SU-DHL-6 (cell line): ENCODE measurements at regions not wholly inside any gene's neighbourhood (a gene's known extent, or its start where the extent isn't known, plus 50 kb on each side); places are given as distances from the start of the nearest gene placed in this dataset.
"Not testable (repeated sequence)": the region's sequence is repeated elsewhere in the genome, so short reads cannot be mapped to it uniquely, and the experiment has no call there.

Experiments used
- H2AFZ ChIP-seq: fragments of 200-600 bp; sonication (generic); 2 replicates; pipeline ENCODE4 v1.6.1; 2014; ENCODE audit warnings: low read depth, mild to moderate bottlenecking, moderate library complexity, mixed read lengths, antibody characterized with exemption, low read length; ENCODE audit not compliant: severe bottlenecking
- H3F3A ChIP-seq: fragments of 200-600 bp; shearing (Covaris generic); 2 replicates; pipeline ENCODE4 v1.6.0; 2016; ENCODE audit warnings: antibody characterized with exemption, mild to moderate bottlenecking; ENCODE audit not compliant: insufficient read depth
- H3K27ac ChIP-seq: fragments of 200-600 bp; sonication (generic); 2 replicates; pipeline ENCODE4 v1.5.1; 2016; ENCODE audit warnings: low read depth, mild to moderate bottlenecking, low read length, moderate library complexity, mixed read lengths
- H3K27me3 ChIP-seq: fragments of 200-600 bp; sonication (generic), shearing (Covaris generic); 2 replicates; pipeline ENCODE4 v1.6.0; 2014; ENCODE audit warnings: mild to moderate bottlenecking, low read length
- H3K36me3 ChIP-seq: fragments of 200-600 bp; sonication (generic); 2 replicates; pipeline ENCODE4 v1.6.1; 2014; ENCODE audit warnings: mild to moderate bottlenecking, low read length, mixed read lengths
- H3K4me2 ChIP-seq: fragments of 300-600, 200-600 bp; shearing (Covaris generic), sonication (generic); 2 replicates; pipeline ENCODE4 v1.6.0; 2014; ENCODE audit warnings: low read length, low read depth, mild to moderate bottlenecking; ENCODE audit not compliant: poor library complexity, severe bottlenecking
- H3K4me3 ChIP-seq: fragments of 200-600 bp; sonication (generic); 2 replicates; pipeline ENCODE4 v1.5.1; 2014; ENCODE audit warnings: antibody characterized with exemption, low read length, mild to moderate bottlenecking, mixed read lengths; ENCODE audit not compliant: insufficient read depth, poor library complexity, severe bottlenecking
- H3K79me2 ChIP-seq: fragments of 200-600 bp; sonication (generic); 2 replicates; pipeline ENCODE4 v1.6.1; 2014; ENCODE audit warnings: mild to moderate bottlenecking, low read length, moderate library complexity; ENCODE audit not compliant: insufficient read depth
- H3K9ac ChIP-seq: fragments of 200-600 bp; sonication (generic); 2 replicates; pipeline ENCODE4 v1.7.0; 2014; ENCODE audit warnings: mild to moderate bottlenecking, low read length
- H3K9me2 ChIP-seq: fragments of 200-600 bp; sonication (generic); replicated peaks from 2 replicates; pipeline ENCODE4 v1.6.1; 2014; ENCODE audit warnings: low read length; ENCODE audit not compliant: insufficient read depth
- H3K9me3 ChIP-seq: fragments of 200-600 bp; sonication (generic); 2 replicates; pipeline ENCODE4 v1.6.1; 2014; ENCODE audit warnings: low read length, mixed read lengths; ENCODE audit not compliant: insufficient read depth
- H4K20me1 ChIP-seq: fragments of 200-600 bp; sonication (generic); 2 replicates; pipeline ENCODE4 v1.6.1; 2014; ENCODE audit warnings: low read depth, mild to moderate bottlenecking, antibody characterized with exemption, low read length, moderate library complexity, mixed read lengths
- EZH2phosphoT487 ChIP-seq: fragments of 200-600 bp; sonication (generic), shearing (Covaris generic); conservative IDR thresholded peaks from 2 replicates; pipeline ENCODE4 v1.6.1; 2018; ENCODE audit warnings: mild to moderate bottlenecking, antibody characterized with exemption, low read length, moderate library complexity, mixed read lengths
- TF ChIP-seq, protein P1 (sequence below): fragments of 200-600 bp; sonication (generic); IDR thresholded peaks from one replicate; pipeline ENCODE4 v1.5.1; 2017; ENCODE audit warnings: antibody characterized with exemption, mild to moderate bottlenecking, low read length, moderate library complexity; ENCODE audit not compliant: insufficient read depth, poor library complexity, severe bottlenecking

DNA sequence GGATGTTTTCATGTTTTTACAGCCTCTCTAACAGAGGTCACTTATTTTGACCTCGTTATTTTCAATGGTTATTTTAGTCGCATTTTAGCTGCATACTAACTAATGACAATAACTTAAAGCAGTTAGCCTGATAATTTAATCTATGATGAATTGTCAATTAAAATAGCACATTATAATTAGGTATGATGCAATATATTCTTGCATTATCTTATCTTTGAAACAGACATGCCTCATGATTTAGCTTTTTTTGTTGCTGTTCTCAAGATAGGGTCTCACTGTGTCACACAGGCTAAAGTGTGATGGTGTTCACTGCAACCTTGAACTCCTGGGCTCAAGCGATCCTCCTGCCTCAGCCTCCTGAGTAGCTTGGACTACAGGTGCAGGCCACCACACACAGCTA lies 126.4 kb downstream of the KBTBD2 start:
- Histone ChIP-seq H3K4me2 (no peak overlapping the region), H3K9ac (no peak overlapping the region), H3K4me3 (no peak overlapping the region), H4K20me1 (no peaks in the 10 kb centered on the region), H3K27me3 (no peaks in the 10 kb centered on the region), H2AFZ (no peak overlapping the region), H3K36me3 (no peaks in the 10 kb centered on the region), H3K9me3 (no peaks in the 10 kb centered on the region), H3K27ac (no peak overlapping the region), H3F3A (no peaks in the 10 kb centered on the region), H3K79me2 (no peaks in the 10 kb centered on the region), H3K9me2 (no peaks in the 10 kb centered on the region)
- TF ChIP-seq, protein P1, sequence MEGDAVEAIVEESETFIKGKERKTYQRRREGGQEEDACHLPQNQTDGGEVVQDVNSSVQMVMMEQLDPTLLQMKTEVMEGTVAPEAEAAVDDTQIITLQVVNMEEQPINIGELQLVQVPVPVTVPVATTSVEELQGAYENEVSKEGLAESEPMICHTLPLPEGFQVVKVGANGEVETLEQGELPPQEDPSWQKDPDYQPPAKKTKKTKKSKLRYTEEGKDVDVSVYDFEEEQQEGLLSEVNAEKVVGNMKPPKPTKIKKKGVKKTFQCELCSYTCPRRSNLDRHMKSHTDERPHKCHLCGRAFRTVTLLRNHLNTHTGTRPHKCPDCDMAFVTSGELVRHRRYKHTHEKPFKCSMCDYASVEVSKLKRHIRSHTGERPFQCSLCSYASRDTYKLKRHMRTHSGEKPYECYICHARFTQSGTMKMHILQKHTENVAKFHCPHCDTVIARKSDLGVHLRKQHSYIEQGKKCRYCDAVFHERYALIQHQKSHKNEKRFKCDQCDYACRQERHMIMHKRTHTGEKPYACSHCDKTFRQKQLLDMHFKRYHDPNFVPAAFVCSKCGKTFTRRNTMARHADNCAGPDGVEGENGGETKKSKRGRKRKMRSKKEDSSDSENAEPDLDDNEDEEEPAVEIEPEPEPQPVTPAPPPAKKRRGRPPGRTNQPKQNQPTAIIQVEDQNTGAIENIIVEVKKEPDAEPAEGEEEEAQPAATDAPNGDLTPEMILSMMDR: no peak
- no peak for TF ChIP-seq EZH2phosphoT487

DNA sequence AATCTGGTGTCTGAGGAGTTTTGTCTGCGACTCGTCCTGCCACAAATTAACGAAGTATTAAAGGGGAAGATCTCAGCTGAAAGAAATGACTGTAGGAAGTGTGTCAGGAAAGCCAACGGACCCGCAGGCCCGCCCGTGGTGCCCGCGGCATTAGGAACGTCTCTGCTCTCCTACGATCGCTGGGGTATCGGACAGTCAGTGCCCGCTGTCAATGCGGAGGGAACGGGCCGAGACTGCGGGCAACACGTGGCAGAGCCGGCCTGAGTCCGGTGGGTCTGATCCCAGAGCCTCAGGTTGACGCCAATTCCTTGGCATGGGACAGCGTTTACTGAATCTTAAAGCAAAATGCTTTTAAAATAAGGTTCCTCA lies 128.7 kb downstream of the KBTBD2 start:
- Histone ChIP-seq H3K9me2 (no peaks in the 10 kb centered on the region), H2AFZ (no peak overlapping the region), H3K27ac (no peak overlapping the region), H3K9me3 (no peaks in the 10 kb centered on the region), H3K36me3 (no peaks in the 10 kb centered on the region), H3K9ac (no peak overlapping the region), H3K4me2 (no peak overlapping the region), H4K20me1 (no peaks in the 10 kb centered on the region), H3K79me2 (no peaks in the 10 kb centered on the region), H3F3A (no peaks in the 10 kb centered on the region), H3K4me3 (no peak overlapping the region), H3K27me3 (no peaks in the 10 kb centered on the region)
- TF ChIP-seq EZH2phosphoT487: no peak
- TF ChIP-seq, protein P1: no peak

DNA sequence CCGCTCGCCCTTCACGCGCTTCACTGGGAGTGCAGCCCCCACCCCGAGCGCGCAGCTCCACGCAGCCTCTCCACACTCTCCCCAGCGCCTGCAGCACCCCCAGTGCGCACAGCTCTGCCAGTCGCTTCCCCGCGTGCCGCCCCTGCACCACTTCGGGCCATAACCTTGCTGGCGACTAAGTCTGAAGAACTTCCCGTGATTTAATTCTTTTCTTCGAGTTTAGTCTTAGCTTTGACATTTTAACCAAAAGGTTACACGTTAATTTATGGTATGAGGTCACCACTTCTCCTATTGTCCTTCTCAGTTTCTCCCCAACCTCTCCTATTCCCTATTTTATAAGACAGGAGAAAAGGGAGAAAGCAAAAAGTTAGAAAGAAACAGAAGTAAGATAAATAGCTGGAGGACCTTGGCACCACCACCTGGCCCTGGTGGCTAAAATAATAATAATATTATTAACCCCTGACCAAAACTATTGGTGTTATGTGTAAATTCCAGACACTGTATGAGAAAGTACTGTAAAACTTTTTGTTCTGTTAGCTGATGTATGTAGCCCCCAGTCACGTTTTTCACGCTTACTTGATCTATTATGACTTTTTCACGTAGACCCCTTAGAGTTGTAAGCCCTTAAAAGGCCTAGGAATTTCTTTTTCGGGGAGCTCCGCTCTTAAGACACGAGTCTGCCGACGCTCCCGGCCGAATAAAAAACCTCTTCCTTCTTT lies 129.2 kb downstream of the KBTBD2 start:
- not testable (repeated sequence) for H3K9ac ChIP-seq, H3K36me3 ChIP-seq, H3K9me3 ChIP-seq, H3K4me2 ChIP-seq, H3K79me2 ChIP-seq, H3K4me3 ChIP-seq, H4K20me1 ChIP-seq, H3K27ac ChIP-seq, H3K9me2 ChIP-seq, H3F3A ChIP-seq, H3K27me3 ChIP-seq, H2AFZ ChIP-seq

DNA sequence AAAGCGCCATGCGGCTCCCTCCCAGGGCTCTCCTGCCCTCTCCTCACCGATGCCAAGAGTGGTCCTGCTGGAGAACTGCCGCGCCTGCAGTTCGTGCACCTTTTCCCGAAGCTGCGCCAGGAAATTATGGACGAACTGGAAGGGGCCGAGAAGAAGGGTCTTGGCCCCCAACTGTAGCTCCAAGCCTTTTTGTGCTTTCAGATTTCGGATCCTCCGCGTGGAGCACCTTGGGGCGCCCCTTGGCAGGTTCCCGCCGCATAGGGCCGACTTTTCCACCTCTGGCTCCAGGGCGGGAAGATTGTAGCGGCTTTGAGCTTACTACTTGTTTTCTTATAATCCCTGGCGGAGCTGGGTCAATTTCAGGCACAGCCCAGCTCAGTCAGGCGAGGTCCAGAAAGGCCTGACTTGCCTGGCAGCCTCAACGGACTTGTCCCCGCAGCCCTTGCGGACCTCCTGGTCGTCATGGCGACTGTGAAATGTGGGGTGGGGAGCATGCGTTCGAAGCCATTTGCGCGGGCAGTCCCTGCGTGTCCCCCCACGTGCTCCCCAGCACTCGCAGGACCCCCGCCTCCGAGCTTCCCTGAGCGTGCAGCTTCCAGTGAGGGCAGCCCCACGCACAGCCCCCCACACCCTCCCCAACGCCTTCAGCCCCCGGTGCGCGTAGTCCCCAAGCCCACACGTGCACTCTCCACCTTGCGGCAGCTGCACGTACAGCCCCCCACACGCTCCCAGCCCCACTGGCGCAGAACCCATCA lies 129.9 kb downstream of the KBTBD2 start:
- H4K20me1 ChIP-seq: no peaks in the 10 kb centered on the region
- no peaks in the 10 kb centered on the region for H3K79me2 ChIP-seq
- H3F3A ChIP-seq: no peaks in the 10 kb centered on the region
- H2AFZ ChIP-seq: no peak overlapping the region
- no peaks in the 10 kb centered on the region for H3K9me2 ChIP-seq
- H3K27ac ChIP-seq: no peak overlapping the region
- H3K9me3 ChIP-seq: no peaks in the 10 kb centered on the region
- no peak overlapping the region for H3K4me3 ChIP-seq
- H3K27me3 ChIP-seq: no peaks in the 10 kb centered on the region
- no peak overlapping the region for H3K9ac ChIP-seq
- no peak overlapping the region for H3K4me2 ChIP-seq
- H3K36me3 ChIP-seq: no peaks in the 10 kb centered on the region
- TF ChIP-seq EZH2phosphoT487: no peak
- TF ChIP-seq, protein P1: no peak

DNA sequence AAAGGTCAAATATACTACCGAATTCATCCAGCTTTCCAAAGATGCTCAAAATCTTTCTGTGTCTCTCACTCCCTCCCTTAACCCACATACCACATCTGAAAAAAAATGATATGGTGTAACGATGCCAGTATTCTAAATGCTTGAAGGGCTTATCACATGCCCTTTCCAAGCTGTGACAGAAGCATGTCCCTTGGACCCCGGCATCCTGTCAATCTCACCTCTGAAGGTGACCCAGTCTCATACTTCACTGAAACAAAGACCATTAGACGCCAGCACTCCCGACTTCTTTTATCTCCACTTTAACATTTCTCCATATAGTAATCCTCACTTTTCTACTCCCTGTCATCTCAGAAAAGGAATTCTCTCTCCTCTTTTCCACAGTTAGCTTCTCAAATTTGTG lies 130.8 kb downstream of the KBTBD2 start:
- not testable (repeated sequence) for H4K20me1 ChIP-seq, H3K9me3 ChIP-seq, H3K27ac ChIP-seq, H3K9ac ChIP-seq, H3K4me2 ChIP-seq, H3K27me3 ChIP-seq, H3K36me3 ChIP-seq, H3K4me3 ChIP-seq, H3K79me2 ChIP-seq, H2AFZ ChIP-seq, H3F3A ChIP-seq, H3K9me2 ChIP-seq
